GM12873 (cell line): ENCODE measurements at regions not wholly inside any gene's neighbourhood (a gene's known extent, or its start where the extent isn't known, plus 50 kb on each side); places are given as distances from the start of the nearest gene placed in this dataset.

Experiments used
- CTCF ChIP-seq: IDR thresholded peaks from 2 replicates; pipeline ENCODE4 v1.5.1; 2012; ENCODE audit warnings: low read depth, mild to moderate bottlenecking, moderate library complexity, low read length, control low read depth; ENCODE audit not compliant: insufficient read depth; ENCODE audit errors: missing control alignments

DNA sequence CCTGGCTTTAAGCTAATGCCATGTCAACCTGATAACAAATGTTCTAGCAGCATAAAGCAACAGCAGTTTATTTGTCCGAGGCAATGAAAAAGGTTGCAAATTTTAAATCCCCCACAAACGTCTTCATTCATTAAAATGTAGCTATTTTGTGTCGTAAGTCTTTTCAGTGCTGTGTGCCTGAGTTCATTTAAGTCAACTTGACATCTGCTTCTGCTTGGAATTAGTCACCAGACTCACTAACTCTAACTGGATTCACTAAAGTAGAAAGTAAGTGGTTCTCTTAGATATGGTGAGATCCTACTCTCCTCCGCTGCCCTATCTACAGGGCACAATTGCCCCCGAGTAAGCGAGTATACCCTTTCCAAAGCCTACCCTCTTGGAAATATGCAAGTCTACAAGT is 118.4 kb upstream of the CHRM3 start:
- TF ChIP-seq CTCF, result no peak

- no peak for TF ChIP-seq CTCF
These were observed 122.6 kb upstream of the CHRM3 start for GRCh38 chr1:239263801-239264200.

- no peak for TF ChIP-seq CTCF
These were observed 123.8 kb upstream of the CHRM3 start for GRCh38 chr1:239262538-239262937.

GRCh38 chr1:239261521-239261920 is 124.8 kb upstream of the CHRM3 start:
- TF ChIP-seq CTCF, result no peak

- TF ChIP-seq CTCF, result no peak
These were observed 125.5 kb upstream of the CHRM3 start for GRCh38 chr1:239260842-239261241.

DNA sequence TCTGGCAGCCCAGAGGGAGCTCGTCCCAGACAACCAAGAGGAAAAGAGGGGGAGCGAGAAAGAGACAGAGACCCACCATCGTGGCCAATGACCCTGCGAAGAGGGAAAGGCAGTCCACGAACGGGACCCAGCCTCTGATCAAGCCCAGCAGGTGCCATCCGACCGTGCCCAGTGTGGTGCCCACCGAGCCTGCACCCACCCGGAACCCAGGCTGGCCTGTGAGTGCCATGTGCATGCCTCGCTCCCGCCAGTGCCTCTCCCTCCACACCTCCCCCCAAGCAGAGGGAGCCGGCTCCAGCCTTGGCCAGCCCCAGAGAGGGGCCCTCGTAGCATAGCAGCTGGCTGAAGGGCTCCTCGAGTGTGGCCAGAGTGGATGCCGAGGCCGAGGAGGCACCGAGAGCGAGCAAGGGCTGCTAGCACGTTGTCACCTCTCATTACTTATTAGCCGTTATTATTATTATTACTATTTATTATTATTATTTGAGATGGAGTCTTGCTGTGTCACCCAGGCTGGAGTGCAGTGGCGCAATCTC is 130.7 kb upstream of the CHRM3 start:
- TF ChIP-seq CTCF, result no peak

DNA sequence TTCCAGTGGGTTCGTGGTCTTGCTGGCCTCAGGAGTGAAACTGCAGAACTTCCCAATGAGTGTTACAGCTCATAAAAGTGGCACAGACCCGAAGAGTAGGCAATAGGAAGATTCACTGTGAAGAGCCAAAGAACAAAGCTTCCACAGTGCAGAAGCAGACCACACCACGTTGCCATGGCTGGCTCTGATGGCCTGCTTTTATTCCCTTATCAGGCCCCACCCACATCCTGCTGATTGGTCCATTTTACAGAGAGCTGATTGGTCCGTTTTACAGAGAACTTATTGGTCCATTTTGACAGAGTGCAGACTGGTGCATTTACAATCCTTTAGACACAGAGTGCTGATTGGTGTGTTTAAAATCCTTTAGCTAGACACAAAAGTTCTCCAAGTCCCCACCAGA is 131.4 kb upstream of the CHRM3 start:
- TF ChIP-seq CTCF, result no peak
